ENCODE measurements at regions not wholly inside any gene's neighbourhood (a gene's known extent, or its start where the extent isn't known, plus 50 kb on each side); places are given as distances from the start of the nearest gene placed in this dataset.

DNA sequence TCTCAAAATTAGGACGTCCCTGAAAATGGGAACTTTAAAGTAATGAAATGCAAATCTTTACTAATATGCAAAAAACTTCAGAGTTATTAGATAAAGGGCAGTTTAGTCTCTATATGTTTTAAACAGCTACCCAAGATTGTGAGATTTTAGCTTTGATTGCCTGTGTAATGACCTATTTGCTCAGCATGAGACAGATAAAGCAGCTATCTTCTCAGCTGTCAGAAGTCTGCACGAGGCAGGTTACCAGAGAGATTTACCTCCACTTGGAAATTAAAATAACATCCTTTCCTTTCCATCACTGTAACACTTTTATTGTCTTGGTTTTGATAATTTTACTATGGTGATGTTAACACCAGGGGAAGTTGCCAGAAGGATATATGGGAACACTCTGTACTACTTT is 436.6 kb upstream of the OPRM1 start:
- no peaks in the 10 kb centered on the region for H3K36me3 ChIP-seq (ENCODE audit: control insufficient read depth, insufficient read depth, low read length)
- H3K27ac ChIP-seq (ENCODE audit: extremely low read depth, low read depth, low read length) = no peak overlapping the region
- no peaks in the 10 kb centered on the region for H4K20me1 ChIP-seq (replicated peaks; ENCODE audit: control insufficient read depth, insufficient read depth, low read length)
- ATAC-seq = no peak
- CTCF ChIA-PET (ENCODE audit: low intra/inter-chr PET ratio) = no interaction called here
- no TSS peak for BruUV-seq (replicated peaks)
- H2AFZ ChIP-seq (ENCODE audit: low read depth, low read length) = no peak overlapping the region
- H3K9me3 ChIP-seq (replicated peaks; ENCODE audit: control insufficient read depth, insufficient read depth, low read depth, low read length) = peaks cover 3% of the 10 kb centered on the region; the same call in 1 of the 2 replicates
- FAIRE-seq = no peak
- no peaks in the 10 kb centered on the region for H3K9me1 ChIP-seq (ENCODE audit: control insufficient read depth, insufficient read depth, low read length)
- in situ Hi-C loops (cut with MboI) = no loop called here
- POLR2A ChIA-PET = no interaction called here
- no peak overlapping the region for H3K4me3 ChIP-seq
- intact Hi-C loops (cut with micrococcal nuclease) = no loop called here
- no peaks in the 10 kb centered on the region for H3K27me3 ChIP-seq (ENCODE audit: control insufficient read depth in 2 of 2, insufficient read depth in 2 of 2, low read length in 2 of 2)
- no peak overlapping the region for H3K4me2 ChIP-seq (ENCODE audit: insufficient read depth, low read length)
- no peak overlapping the region for H3K9ac ChIP-seq (ENCODE audit: insufficient read depth in 1 of 2, low read depth in 2 of 2, low read length in 2 of 2)
- H3K4me1 ChIP-seq (replicated peaks in 1 of 2; ENCODE audit: control insufficient read depth in 2 of 2, insufficient read depth in 2 of 2, low read length in 2 of 2) = no peaks in the 10 kb centered on the region
- TF ChIP-seq CREM (IDR thresholded peaks at IDR 0.05; ENCODE audit: low read depth) (no peak), ZNF197 (CRISPR knock-in tag; IDR thresholded peaks at IDR 0.05; ENCODE audit: low read depth) (no peak), ZNF23 (CRISPR knock-in tag; IDR thresholded peaks at IDR 0.05) (no peak), ZKSCAN8 (CRISPR knock-in tag; IDR thresholded peaks at IDR 0.05) (no peak), MYC (IDR thresholded peaks at IDR 0.05; ENCODE audit: low read depth, low read length) (no peak), MYC (CRISPR knock-in tag; IDR thresholded peaks at IDR 0.05; ENCODE audit: borderline replicate concordance, low read depth) (no peak), ZNF766 (CRISPR knock-in tag; conservative IDR thresholded peaks at IDR 0.05) (no peak), SUPT5H (IDR thresholded peaks at IDR 0.05) (no peak), ZNF780A (CRISPR knock-in tag; IDR thresholded peaks at IDR 0.05) (no peak), HSF4 (CRISPR knock-in tag; IDR thresholded peaks at IDR 0.05; ENCODE audit: borderline replicate concordance) (no peak), THRA (IDR thresholded peaks at IDR 0.05) (no peak), GABPB2 (CRISPR knock-in tag; conservative IDR thresholded peaks at IDR 0.05) (no peak), ZNF263 (CRISPR knock-in tag; IDR thresholded peaks at IDR 0.05; ENCODE audit: borderline replicate concordance) (no peak)
- TF ChIP-seq, protein P1, sequence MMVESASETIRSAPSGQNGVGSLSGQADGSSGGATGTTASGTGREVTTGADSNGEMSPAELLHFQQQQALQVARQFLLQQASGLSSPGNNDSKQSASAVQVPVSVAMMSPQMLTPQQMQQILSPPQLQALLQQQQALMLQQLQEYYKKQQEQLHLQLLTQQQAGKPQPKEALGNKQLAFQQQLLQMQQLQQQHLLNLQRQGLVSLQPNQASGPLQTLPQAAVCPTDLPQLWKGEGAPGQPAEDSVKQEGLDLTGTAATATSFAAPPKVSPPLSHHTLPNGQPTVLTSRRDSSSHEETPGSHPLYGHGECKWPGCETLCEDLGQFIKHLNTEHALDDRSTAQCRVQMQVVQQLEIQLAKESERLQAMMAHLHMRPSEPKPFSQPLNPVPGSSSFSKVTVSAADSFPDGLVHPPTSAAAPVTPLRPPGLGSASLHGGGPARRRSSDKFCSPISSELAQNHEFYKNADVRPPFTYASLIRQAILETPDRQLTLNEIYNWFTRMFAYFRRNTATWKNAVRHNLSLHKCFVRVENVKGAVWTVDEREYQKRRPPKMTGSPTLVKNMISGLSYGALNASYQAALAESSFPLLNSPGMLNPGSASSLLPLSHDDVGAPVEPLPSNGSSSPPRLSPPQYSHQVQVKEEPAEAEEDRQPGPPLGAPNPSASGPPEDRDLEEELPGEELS (CRISPR knock-in tag; IDR thresholded peaks at IDR 0.05; ENCODE audit: borderline replicate concordance) = no peak
- H3K79me2 ChIP-seq (ENCODE audit: control insufficient read depth, insufficient read depth, low read length) = no peaks in the 10 kb centered on the region
- DNase-seq (ENCODE audit: extremely low read depth in 1 of 4, low spot score in 3 of 4) = no peak
- WGBS (ENCODE audit: insufficient coverage, low coverage, missing lambda C conversion rate) = 0% methylated on average over 2 of the region's 2 CpGs
